ENCODE measurements at regions not wholly inside any gene's neighbourhood (a gene's known extent, or its start where the extent isn't known, plus 50 kb on each side); places are given as distances from the start of the nearest gene placed in this dataset.

GRCh38 chr14:99100497-99101270, 171.3 kb downstream of the BCL11B start:
- DNase-seq, result no peak

DNA sequence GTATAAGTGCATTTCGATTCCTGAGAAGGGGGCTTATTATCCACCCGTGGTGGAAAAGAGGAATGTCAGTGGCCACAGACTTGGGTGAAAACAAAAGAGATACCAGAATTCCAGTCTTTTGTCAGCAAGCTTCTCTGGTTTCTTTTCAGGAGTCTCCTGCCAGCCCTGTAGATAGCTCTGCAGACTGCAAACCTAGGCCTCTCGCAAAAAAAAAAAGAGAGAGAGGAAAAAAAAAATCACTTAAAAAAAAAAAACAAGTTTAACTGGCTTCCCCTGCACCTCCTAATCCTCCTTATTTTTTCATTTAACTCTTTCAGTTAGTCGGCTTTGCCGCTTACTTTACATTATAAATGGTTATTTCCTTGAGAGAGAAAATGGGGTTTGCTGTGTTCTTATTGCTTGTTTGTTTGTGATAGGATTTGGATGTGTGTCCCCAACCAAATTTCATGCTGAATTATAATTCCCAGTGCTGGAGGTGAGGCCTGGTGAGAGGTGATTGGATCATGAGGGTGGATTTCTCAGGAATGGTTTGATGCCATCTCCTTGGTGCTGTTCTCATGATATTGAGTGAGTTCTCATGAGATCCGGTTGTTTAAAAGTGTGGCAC, 170.0 kb downstream of the BCL11B start:
- no peak for DNase-seq

DNA sequence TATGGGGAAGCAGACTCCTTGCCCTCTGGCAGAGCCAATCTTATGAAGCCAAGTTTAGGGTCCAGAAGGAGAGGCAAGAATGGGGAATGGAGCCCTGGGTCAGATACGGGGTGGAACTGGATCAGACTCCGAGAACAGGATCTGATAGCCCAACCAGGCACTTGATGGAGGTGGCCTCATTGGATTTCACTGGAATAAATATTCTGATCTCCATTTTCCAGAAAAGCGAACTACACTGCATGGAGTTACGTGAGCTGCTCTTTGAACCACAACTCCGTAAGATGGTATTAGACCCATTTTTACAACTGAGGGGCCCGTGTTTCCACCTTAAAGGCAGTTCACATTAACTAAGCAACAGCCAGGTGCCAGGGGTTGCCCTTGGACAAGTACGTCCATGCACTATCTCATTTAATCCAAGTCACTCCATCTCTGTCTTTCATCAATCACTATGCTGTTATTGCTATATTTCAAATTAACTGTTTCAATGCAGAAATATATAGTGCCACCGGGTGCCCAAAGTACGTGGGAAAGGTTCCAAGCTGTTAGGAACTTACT, 155.2 kb downstream of the BCL11B start:
- no peak for DNase-seq

DNA sequence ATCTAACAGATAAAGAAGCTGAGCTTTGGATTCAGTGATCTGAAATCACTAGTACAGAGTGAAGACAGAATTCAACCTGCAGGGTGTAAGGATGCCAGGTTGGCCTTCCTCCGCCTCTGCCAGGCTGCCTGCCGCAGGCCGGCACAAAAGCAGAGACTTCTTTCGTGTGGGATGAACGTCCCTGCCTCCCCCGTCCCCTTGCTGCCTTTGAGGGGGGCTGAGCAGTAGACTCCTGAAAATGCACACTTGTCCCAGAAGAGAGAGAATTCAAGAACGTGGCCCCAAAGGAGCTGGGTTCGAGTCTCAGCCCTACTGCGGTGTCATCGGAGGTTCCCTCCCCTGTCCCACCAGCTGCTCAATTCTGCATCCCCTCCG, 154.3 kb downstream of the BCL11B start:
- DNase-seq, result no peak

DNA sequence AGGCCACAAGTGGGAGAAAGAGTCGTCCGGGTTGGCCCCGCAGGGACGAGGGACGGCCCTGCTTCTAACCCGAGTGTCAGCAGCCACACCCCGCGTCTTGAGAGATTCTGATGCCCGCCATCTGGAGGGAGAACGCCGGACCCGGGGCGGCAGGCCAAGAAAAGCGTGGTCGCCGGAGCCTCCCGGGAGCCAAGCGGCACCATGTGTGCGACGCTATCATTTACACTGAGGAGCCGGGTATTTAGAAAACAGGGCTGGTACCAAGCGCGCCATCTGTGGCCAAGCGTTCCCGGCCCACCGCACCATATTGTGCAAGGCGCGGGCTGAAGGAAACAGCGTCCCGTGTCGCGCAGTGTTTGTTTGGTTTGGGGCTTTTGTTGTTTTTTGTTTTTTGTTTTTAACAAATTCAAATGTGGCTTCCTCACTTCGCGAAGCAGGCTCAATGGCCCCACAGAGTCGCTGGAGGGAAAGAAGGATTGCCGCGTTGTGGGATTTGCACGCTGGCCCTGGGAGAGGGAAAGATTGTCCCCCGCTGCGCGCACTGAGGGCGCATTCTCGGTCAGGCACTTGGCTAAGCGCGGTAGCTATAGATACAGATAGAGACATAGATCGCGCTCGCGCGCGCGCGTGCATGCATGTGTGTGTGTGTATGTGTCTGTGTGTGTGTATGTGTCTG, 153.8 kb downstream of the BCL11B start:
- no peak for DNase-seq

DNA sequence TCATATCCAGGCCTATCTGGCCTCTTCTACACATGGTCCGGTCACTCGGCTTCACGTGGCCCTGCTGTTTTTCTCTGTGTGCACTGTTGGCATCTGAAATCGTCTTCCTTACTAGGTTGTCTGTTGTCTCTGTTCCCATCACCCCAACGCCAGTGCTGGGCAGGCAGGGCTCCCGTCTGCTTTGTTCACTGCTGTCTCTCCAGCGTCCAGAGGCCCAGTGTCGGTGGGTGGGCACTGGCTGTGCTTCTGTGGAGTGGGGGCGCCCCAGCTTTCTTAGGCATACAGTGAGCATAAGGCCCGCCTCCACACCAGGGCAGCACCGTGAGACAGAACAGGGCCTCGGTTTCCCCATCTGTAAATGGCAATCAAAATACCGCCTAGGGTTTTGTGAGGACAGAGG, 153.1 kb downstream of the BCL11B start:
- no peak for DNase-seq
